Fibroblast of lung (primary cell): ENCODE measurements at regions not wholly inside any gene's neighbourhood (a gene's known extent, or its start where the extent isn't known, plus 50 kb on each side); places are given as distances from the start of the nearest gene placed in this dataset.

Experiments
- DNase-seq, 2 donors: peaks; one replicate each; pipeline versions ENCODE4 v3.0.0 to v3.0.0-alpha.2; 2010; ENCODE audit warnings: low read depth in 2 of 2
- H2AFZ ChIP-seq: 2 replicates; pipeline ENCODE4 v1.5.1; 2012; ENCODE audit warnings: low read length, control low read depth, inconsistent platforms
- H3K27ac ChIP-seq: 2 replicates; pipeline ENCODE4 v1.5.1; 2011; ENCODE audit warnings: low read length, control low read depth; ENCODE audit not compliant: insufficient read depth
- H3K27me3 ChIP-seq: 2 replicates; pipeline ENCODE4 v1.5.1; 2011; ENCODE audit warnings: mild to moderate bottlenecking, low read length; ENCODE audit not compliant: control insufficient read depth, insufficient read depth
- H3K36me3 ChIP-seq: 2 replicates; pipeline ENCODE4 v1.5.1; 2011; ENCODE audit warnings: low read length; ENCODE audit not compliant: control insufficient read depth, insufficient read depth
- H3K4me1 ChIP-seq: 2 replicates; pipeline ENCODE4 v1.5.1; 2011; ENCODE audit warnings: low read length; ENCODE audit not compliant: control insufficient read depth, insufficient read depth; ENCODE audit errors: extremely low read depth
- H3K4me2 ChIP-seq: 2 replicates; pipeline ENCODE4 v1.5.1; 2011; ENCODE audit warnings: low read length, control low read depth; ENCODE audit not compliant: insufficient read depth; ENCODE audit errors: extremely low read depth
- H3K4me3 ChIP-seq, 4 experiments: fragments of 200-600 bp in 1 of 4; sonication (generic) in 1 of 4; replicated peaks in 1 of 4; 2 replicates each; pipeline ENCODE4 v1.5.1; 2011 to 2016; ENCODE audit warnings: low read length in 4 of 4, low read depth in 3 of 4, mild to moderate bottlenecking in 3 of 4, control low read depth in 2 of 4, inconsistent platforms in 1 of 4, mixed read lengths in 1 of 4; ENCODE audit not compliant: insufficient read depth in 1 of 4; ENCODE audit errors: control extremely low read depth in 1 of 4
- H3K79me2 ChIP-seq: 2 replicates; pipeline ENCODE4 v1.5.1; 2012; ENCODE audit warnings: mild to moderate bottlenecking, low read length, inconsistent platforms; ENCODE audit not compliant: control insufficient read depth, insufficient read depth
- H3K9ac ChIP-seq: 2 replicates; pipeline ENCODE4 v1.5.1; 2011; ENCODE audit warnings: mild to moderate bottlenecking, low read length, control low read depth; ENCODE audit not compliant: insufficient read depth
- H3K9me3 ChIP-seq: 2 replicates; pipeline ENCODE4 v1.5.1; 2012; ENCODE audit warnings: low read depth, low read length; ENCODE audit not compliant: control insufficient read depth, insufficient read depth
- H4K20me1 ChIP-seq: 2 replicates; pipeline ENCODE4 v1.5.1; 2011; ENCODE audit warnings: low read length; ENCODE audit not compliant: control insufficient read depth, insufficient read depth; ENCODE audit errors: extremely low read depth
- EZH2 ChIP-seq: IDR thresholded peaks from 2 replicates; pipeline ENCODE4 v1.5.1; 2012; ENCODE audit warnings: low read length, control low read depth, mild to moderate bottlenecking; ENCODE audit errors: missing control alignments
- TF ChIP-seq, protein P1 (sequence below), 2 donors: IDR thresholded peaks in 1 of 2; conservative IDR thresholded peaks in 1 of 2; 1 replicate in 1 of 2; 2 replicates in 1 of 2; pipeline ENCODE4 v1.5.1; 2011 to 2012; ENCODE audit warnings: low read length in 2 of 2, control low read depth in 1 of 2, inconsistent platforms in 1 of 2, low read depth in 1 of 2, mild to moderate bottlenecking in 1 of 2

DNA sequence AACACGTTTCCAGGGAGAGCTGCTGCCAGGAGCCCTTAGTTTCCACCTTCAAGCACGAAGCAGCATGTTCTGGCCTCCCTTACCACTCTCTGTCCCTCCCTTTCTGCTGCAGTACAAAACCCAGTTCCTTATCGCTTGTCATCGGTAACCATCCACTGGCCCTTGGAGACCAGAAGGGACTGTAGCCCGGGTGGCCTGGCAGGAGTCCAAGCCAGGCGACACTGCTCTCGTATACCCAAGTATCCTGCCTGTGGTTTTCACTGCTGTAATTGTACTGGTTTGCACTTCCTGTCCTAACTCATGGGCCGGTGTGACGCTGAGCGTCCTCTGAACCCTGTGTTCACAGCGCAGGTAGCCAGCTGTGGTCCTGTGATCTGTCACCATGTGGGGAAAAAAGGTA is 81.1 kb downstream of the MAF start:
- H3K36me3 ChIP-seq = no peaks in the 10 kb centered on the region
- no peak overlapping the region for H3K4me2 ChIP-seq
- TF ChIP-seq EZH2 = no peak
- TF ChIP-seq, protein P1, sequence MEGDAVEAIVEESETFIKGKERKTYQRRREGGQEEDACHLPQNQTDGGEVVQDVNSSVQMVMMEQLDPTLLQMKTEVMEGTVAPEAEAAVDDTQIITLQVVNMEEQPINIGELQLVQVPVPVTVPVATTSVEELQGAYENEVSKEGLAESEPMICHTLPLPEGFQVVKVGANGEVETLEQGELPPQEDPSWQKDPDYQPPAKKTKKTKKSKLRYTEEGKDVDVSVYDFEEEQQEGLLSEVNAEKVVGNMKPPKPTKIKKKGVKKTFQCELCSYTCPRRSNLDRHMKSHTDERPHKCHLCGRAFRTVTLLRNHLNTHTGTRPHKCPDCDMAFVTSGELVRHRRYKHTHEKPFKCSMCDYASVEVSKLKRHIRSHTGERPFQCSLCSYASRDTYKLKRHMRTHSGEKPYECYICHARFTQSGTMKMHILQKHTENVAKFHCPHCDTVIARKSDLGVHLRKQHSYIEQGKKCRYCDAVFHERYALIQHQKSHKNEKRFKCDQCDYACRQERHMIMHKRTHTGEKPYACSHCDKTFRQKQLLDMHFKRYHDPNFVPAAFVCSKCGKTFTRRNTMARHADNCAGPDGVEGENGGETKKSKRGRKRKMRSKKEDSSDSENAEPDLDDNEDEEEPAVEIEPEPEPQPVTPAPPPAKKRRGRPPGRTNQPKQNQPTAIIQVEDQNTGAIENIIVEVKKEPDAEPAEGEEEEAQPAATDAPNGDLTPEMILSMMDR (conservative IDR thresholded peaks at IDR 0.05 in 1 of 2, IDR thresholded peaks at IDR 0.05 in 1 of 2; ENCODE audit: low read depth in 1 of 2, low read length in 2 of 2) = no peak
- no peak overlapping the region for H3K4me3 ChIP-seq
- H3K9ac ChIP-seq = no peak overlapping the region
- no peak overlapping the region for H2AFZ ChIP-seq
- H3K4me1 ChIP-seq = no peaks in the 10 kb centered on the region
- H3K27me3 ChIP-seq = no peaks in the 10 kb centered on the region
- no peaks in the 10 kb centered on the region for H3K9me3 ChIP-seq
- no peaks in the 10 kb centered on the region for H4K20me1 ChIP-seq
- DNase-seq = no peak
- no peaks in the 10 kb centered on the region for H3K79me2 ChIP-seq
- no peak overlapping the region for H3K27ac ChIP-seq

DNA sequence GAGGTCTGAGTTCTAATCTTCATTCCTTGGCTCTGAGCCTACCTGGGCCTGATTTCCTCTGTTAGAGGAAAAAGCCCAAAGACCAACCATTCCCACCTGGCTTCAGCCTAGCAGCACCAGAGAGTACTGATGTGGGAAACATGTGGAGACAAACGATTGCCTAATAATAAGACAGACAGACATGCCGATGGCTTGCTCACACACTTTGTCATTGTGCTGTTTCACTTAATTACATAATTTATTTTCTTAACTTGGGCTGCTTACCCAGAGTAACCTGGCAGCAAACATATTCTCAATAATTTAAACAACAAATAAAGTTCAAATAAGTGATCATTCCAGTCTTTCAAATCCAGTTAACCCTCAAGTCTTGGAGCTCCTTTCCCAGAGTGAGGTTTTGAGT is 83.4 kb downstream of the MAF start:
- Histone ChIP-seq H3K9ac (no peak overlapping the region), H3K79me2 (no peaks in the 10 kb centered on the region), H3K9me3 (no peaks in the 10 kb centered on the region), H2AFZ (no peak overlapping the region), H3K36me3 (no peaks in the 10 kb centered on the region), H3K4me3 (no peak overlapping the region), H3K4me2 (no peak overlapping the region), H3K27me3 (no peaks in the 10 kb centered on the region), H4K20me1 (no peaks in the 10 kb centered on the region), H3K4me1 (no peaks in the 10 kb centered on the region), H3K27ac (no peak overlapping the region)
- TF ChIP-seq, protein P1 (conservative IDR thresholded peaks at IDR 0.05 in 1 of 2, IDR thresholded peaks at IDR 0.05 in 1 of 2; ENCODE audit: low read depth in 1 of 2, low read length in 2 of 2) = no peak
- TF ChIP-seq EZH2 = no peak
- no peak for DNase-seq

DNA sequence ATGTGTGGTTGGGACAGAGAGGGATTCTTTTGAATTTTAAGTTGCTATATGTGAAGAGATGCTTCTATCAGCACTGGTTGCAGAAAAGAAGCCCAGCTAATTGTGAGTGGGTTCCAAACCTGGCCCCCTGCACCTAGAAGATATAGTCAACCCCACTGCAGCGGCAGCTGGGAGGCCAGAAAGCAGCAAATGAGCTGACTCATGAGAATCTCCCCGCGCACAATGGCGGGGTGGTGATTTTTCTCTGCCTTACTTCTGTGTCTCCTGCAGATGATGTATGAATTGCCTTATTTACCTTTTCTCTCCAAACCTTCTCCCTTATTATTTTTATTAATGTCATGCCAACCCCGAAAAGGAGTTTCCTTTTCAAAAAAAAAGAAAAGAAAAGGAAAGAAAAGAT is 89.7 kb downstream of the MAF start:
- DNase-seq = no peak
- no peaks in the 10 kb centered on the region for H3K79me2 ChIP-seq
- no peaks in the 10 kb centered on the region for H3K4me1 ChIP-seq
- no peaks in the 10 kb centered on the region for H3K27me3 ChIP-seq
- no peak overlapping the region for H3K27ac ChIP-seq
- H3K9ac ChIP-seq = no peak overlapping the region
- H2AFZ ChIP-seq = no peak overlapping the region
- H3K4me3 ChIP-seq = no peak overlapping the region
- TF ChIP-seq, protein P1 (conservative IDR thresholded peaks at IDR 0.05 in 1 of 2, IDR thresholded peaks at IDR 0.05 in 1 of 2; ENCODE audit: low read depth in 1 of 2, low read length in 2 of 2) = no peak
- TF ChIP-seq EZH2 = no peak
- H4K20me1 ChIP-seq = no peaks in the 10 kb centered on the region
- no peaks in the 10 kb centered on the region for H3K9me3 ChIP-seq
- no peaks in the 10 kb centered on the region for H3K36me3 ChIP-seq
- no peak overlapping the region for H3K4me2 ChIP-seq
